GM21576 (cell line): ENCODE measurements at regions not wholly inside any gene's neighbourhood (a gene's known extent, or its start where the extent isn't known, plus 50 kb on each side); places are given as distances from the start of the nearest gene placed in this dataset.
"Not testable (repeated sequence)": the region's sequence is repeated elsewhere in the genome, so short reads cannot be mapped to it uniquely, and the experiment has no call there.

Experiments
- ATAC-seq: cut with Tn5 transposase; IDR thresholded peaks from one replicate; pipeline ENCODE4 v1.9.1; 2021; ENCODE audit warnings: mild to moderate bottlenecking, moderate library complexity; ENCODE audit not compliant: unreplicated experiment

- no peak for ATAC-seq
These were observed 53.1 kb downstream of the GGTLC2 start for GRCh38 chr22:22697377-22698117.

DNA sequence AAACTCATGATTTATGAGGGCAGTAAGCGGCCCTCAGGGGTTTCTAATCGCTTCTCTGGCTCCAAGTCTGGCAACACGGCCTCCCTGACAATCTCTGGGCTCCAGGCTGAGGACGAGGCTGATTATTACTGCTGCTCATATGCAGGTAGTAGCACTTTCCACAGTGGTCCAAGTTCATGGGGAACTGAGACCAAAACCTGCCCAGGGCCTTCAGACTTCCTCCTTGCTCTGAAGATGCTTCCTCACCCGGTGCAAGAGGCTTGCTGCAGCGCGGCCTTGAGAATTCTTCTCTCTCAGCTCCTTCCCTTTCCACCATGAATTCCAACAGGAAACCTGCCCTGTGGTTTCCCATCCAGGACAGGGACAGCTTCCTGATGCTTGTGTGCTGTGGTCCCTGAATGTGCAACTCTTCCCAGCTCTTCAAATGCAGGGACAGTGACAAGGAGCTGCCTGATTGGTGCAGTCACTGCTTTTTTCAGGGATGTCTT, 53.9 kb downstream of the GGTLC2 start:
- ATAC-seq: no peak

DNA sequence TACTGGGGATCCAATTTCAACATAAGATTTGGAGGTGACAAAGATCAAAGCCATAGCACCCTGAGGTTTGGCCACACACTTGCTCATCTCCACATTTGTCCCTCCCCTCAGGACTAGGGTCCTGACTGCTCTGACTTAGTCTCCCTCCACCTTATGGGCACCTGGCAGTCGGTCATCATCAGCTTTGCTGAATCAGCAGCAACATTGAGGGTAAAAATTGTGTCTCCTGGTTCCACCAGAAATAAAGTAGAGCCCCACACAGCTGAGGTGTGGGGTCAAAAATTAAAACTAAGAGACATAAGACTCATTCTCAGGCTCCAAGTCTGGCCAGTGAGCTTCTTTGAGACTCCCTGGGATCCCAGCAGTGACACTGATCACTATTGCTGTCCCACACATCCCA, 56.2 kb downstream of the GGTLC2 start:
- ATAC-seq: no peak

DNA sequence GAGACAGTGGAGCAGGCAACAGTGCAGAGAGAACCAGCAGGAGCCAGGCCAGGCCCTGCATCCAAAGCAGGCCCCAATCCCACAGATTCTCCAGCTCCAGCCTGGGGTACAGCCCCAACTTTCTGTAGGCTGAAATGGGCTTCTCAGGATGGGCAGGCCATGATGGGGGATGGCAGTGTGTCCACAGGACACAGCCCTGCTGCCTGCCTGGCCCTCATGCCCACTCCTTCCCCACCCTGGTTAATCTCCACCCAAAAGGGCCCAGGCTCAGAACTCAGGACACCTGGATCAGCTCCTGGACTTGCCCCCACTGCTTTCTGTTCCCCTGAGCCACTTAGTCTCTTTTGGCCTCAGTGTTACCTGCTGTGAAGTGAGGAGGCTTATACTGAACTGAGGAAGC, 57.1 kb downstream of the GGTLC2 start:
- ATAC-seq: not testable (repeated sequence)

GRCh38 chr22:22702237-22703202, 58.1 kb downstream of the GGTLC2 start:
- no peak for ATAC-seq

- ATAC-seq: no peak
These were observed 58.8 kb downstream of the GGTLC2 start for GRCh38 chr22:22703203-22703570.

GRCh38 chr22:22703715-22704114, 59.3 kb downstream of the GGTLC2 start:
- ATAC-seq: no peak

- ATAC-seq: no peak
These were observed 59.9 kb downstream of the GGTLC2 start for GRCh38 chr22:22704156-22704946.

- ATAC-seq: no peak
These were observed 61.1 kb downstream of the GGTLC2 start for GRCh38 chr22:22705328-22706100.

DNA sequence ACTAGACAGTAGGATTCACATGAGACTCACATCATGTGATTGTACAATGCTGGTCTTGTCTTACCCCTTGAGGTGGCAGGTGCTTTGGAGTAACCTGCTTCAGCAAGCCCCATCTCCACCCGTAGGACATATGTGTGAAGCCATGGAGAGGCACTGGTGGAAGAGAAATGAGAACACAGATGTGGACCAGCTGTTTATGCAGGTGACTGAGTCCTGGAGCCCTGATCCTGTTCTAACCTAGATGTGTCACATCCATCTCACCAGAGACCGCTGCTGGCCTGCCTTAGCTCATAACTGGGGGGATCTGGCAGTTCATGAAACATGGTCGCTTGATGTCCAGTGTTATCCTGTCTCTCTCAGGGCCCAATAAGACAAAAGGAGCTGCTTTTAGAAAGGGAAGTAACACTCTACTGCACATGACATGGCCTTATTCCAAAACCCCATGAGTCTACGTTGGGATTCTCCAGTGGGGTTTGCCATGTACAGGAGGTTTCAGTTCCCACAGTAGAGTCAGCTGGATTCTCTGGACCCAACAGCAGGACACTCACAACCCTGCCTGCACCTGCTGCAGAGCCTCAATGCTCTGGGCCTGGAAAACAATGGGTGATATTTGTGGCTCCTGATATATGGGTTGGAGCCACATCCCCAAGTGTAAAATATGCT, 62.0 kb downstream of the GGTLC2 start:
- ATAC-seq: no peak

GRCh38 chr22:22709719-22710445, 65.5 kb downstream of the GGTLC2 start:
- no peak for ATAC-seq

DNA sequence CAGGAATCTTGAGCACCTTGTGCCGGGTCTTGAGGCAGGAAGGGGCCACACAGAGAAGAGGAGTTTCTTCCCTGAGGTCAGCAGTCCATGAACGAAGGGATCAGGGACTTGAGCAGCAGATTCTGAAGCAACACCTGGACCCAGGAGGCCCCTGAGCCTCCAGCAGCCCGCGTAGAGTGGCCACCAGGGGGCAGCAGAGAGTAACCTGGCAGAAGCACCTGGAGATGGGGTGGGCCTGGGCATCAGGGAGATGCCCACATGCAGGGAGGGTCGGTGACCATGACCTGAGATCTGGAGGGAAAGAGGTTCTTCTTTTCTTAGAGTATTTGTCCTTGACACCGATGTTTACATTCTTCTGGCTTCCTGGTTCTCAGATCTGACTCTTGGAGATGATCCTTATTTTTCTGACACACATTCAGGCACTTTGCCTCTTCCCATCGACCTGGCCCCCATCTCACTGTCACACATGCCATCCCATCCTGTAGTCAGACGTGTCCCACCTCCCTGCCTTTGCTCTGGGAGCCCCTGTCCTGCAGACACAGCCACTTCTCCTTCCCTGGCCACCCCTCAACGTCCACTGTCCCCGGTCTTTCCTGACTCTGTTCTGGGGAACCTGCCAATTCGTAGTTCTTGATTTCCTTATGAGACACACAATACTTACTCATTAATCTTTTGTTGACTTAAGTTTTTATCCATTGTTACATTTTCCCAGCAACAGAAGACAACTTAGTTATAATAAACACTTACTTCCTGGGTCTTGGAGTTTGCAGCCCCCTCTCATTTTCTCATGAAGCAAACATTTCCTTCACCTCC, 66.5 kb downstream of the GGTLC2 start:
- ATAC-seq: no peak

- no peak for ATAC-seq
These were observed 67.1 kb downstream of the GGTLC2 start for GRCh38 chr22:22711532-22711913.

- no peak for ATAC-seq
These were observed 67.8 kb downstream of the GGTLC2 start for GRCh38 chr22:22712092-22712658.

GRCh38 chr22:22712666-22713365, 68.4 kb downstream of the GGTLC2 start:
- no peak for ATAC-seq

DNA sequence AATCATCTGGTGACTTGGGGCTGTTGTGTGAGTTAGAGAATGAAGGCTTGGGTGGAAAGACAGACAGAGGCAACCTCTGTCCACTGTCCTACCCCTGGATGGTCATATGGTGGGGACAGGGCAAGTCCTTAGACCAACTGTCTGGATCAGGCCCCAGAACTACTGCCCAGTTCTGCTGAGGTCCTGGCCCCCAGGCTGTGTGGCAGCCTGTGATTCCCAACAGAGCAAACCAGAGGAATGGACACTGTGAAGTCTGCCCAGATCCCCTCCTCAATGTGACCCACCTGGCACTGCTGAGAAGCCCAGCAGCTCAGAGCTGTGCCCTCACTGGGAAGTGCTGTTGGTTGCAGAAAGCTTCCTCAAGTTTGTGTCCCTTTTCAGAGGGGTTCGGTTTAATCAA, 69.0 kb downstream of the GGTLC2 start:
- no peak for ATAC-seq

DNA sequence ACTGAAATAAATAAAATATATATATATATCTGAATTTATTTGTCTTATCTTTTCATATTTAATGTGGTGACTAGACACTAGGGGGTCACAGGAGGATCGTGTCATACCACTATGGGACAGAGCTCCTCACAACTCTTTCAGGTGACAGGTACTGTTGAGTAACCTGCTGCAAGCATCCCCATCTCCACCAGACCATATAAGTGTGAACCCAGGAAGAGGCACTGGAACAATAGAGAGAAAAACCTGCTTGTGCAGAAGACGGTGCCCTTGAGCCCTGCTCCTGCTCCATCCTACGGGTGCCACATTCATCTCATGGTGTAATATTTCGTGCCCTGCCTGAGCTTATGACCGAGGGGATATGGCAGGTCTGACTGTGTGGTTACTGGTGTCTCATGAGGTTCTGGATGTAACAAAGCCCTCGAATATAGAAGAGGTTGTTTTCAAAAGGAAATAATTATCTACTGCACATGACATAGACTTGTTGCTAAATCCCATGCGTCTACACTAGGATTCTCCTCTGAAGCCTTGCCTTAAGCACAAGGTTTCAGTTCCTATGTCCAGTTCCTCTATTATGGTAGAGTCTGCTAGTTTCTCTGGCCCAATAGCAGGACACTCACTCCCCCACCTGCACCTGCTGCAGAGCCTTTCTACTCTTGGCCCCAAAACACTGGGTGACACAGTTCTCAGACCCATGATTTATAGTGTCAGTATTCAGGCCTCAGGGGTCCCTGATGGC, 70.4 kb downstream of the GGTLC2 start:
- ATAC-seq: no peak
